ENCODE measurements at regions not wholly inside any gene's neighbourhood (a gene's known extent, or its start where the extent isn't known, plus 50 kb on each side); places are given as distances from the start of the nearest gene placed in this dataset.

DNA sequence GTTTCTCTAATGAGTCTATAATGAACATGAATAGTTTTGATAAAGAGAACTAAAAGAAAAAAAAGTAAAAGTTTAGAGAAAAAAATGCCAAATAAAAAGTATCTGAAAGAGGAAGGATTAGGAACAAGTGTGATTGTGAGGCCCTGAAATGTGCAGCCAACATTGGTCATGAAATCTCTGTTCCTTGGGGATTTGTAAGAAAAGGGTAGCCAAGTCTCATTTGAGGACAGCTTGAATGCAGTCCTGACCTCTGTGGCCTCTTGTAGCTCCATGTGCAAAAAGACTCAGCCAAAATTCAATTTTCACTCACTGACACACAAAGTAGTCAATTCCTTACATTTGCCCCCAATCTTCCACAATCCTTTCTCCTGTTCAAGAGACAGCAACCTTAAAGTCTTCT is 167.9 kb downstream of the KLF12 start:
- Histone ChIP-seq H3K27me3 (ENCODE audit: insufficient read depth, low read length) (no peaks in the 10 kb centered on the region), H3K4me1 (ENCODE audit: control insufficient read depth in 1 of 2, insufficient read depth in 2 of 2, low read length in 2 of 2) (no peaks in the 10 kb centered on the region), H3K9me3 (ENCODE audit: control insufficient read depth in 1 of 2, insufficient read depth in 1 of 2, low read depth in 1 of 2, low read length in 2 of 2) (no peaks in the 10 kb centered on the region), H3K9ac (ENCODE audit: low read length) (no peak overlapping the region), H3K9me2 (ENCODE audit: insufficient read depth) (no peaks in the 10 kb centered on the region), H3K4me3 (replicated peaks in 1 of 2; ENCODE audit: low read depth in 1 of 2, low read length in 2 of 2) (no peak overlapping the region), H3K36me3 (ENCODE audit: control insufficient read depth in 1 of 2, insufficient read depth in 2 of 2, low read length in 2 of 2) (no peaks in the 10 kb centered on the region), H4K20me1 (ENCODE audit: insufficient read depth) (no peaks in the 10 kb centered on the region), H3K27ac (ENCODE audit: low read depth, low read length) (no peak overlapping the region), H3K79me2 (ENCODE audit: insufficient read depth, low read length) (no peaks in the 10 kb centered on the region), H2AFZ (ENCODE audit: low read depth, low read length, poor library complexity, severe bottlenecking) (no peak overlapping the region), H3K4me2 (ENCODE audit: low read length) (no peak overlapping the region)
- TF ChIP-seq CBX3 (IDR thresholded peaks at IDR 0.05; ENCODE audit: low read depth) (no peak), TCF7L2 (IDR thresholded peaks at IDR 0.05; ENCODE audit: borderline replicate concordance, extremely low read depth, insufficient read depth, insufficient read length) (no peak), ZFX (IDR thresholded peaks at IDR 0.05) (no peak), POLR2A (IDR thresholded peaks at IDR 0.05; ENCODE audit: borderline replicate concordance, extremely low read depth, insufficient read depth, insufficient read length) (no peak), CTCF (IDR thresholded peaks at IDR 0.05 in 2 of 3, conservative IDR thresholded peaks at IDR 0.05 in 1 of 3; ENCODE audit: borderline replicate concordance in 1 of 3, insufficient read depth in 1 of 3, low read depth in 2 of 3, low read length in 2 of 3) (no peak), SIN3A (IDR thresholded peaks at IDR 0.05; ENCODE audit: low read depth) (no peak), CEBPB (IDR thresholded peaks at IDR 0.05; ENCODE audit: low read depth) (no peak), EZH2phosphoT487 (IDR thresholded peaks at IDR 0.05; ENCODE audit: borderline replicate concordance) (no peak), ZNF274 (IDR thresholded peaks at IDR 0.05; ENCODE audit: low read depth, low read length) (no peak), JUND (IDR thresholded peaks at IDR 0.05) (no peak), SRF (IDR thresholded peaks at IDR 0.05; ENCODE audit: low read depth) (no peak), EZH2 (IDR thresholded peaks at IDR 0.05) (no peak), SP1 (IDR thresholded peaks at IDR 0.05; ENCODE audit: low read depth) (no peak), REST (IDR thresholded peaks at IDR 0.05; ENCODE audit: low read depth) (no peak), EGR1 (IDR thresholded peaks at IDR 0.05; ENCODE audit: low read depth) (no peak), ELF1 (IDR thresholded peaks at IDR 0.05; ENCODE audit: borderline replicate concordance, low read depth) (no peak)
- TF ChIP-seq, protein P1, sequence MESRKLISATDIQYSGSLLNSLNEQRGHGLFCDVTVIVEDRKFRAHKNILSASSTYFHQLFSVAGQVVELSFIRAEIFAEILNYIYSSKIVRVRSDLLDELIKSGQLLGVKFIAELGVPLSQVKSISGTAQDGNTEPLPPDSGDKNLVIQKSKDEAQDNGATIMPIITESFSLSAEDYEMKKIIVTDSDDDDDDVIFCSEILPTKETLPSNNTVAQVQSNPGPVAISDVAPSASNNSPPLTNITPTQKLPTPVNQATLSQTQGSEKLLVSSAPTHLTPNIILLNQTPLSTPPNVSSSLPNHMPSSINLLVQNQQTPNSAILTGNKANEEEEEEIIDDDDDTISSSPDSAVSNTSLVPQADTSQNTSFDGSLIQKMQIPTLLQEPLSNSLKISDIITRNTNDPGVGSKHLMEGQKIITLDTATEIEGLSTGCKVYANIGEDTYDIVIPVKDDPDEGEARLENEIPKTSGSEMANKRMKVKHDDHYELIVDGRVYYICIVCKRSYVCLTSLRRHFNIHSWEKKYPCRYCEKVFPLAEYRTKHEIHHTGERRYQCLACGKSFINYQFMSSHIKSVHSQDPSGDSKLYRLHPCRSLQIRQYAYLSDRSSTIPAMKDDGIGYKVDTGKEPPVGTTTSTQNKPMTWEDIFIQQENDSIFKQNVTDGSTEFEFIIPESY (IDR thresholded peaks at IDR 0.05; ENCODE audit: extremely low read depth, insufficient replicate concordance, low read length), result no peak
- TF ChIP-seq, protein P2, sequence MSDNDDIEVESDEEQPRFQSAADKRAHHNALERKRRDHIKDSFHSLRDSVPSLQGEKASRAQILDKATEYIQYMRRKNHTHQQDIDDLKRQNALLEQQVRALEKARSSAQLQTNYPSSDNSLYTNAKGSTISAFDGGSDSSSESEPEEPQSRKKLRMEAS (IDR thresholded peaks at IDR 0.05), result no peak
- TF ChIP-seq, protein P3, sequence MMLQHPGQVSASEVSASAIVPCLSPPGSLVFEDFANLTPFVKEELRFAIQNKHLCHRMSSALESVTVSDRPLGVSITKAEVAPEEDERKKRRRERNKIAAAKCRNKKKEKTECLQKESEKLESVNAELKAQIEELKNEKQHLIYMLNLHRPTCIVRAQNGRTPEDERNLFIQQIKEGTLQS (IDR thresholded peaks at IDR 0.05), result no peak
- RAD21 ChIA-PET (ENCODE audit: low non-redundant PET in 1 of 2, low total read pairs in 2 of 2, uncharacterized antibody in 2 of 2, unreplicated experiment in 2 of 2), result no interaction called here
- POLR2A ChIA-PET, result no interaction called here
- CTCF ChIA-PET, result no interaction called here
- ATAC-seq (no peak), DNase-seq (ENCODE audit: low read depth, low spot score) (no peak)
- BruUV-seq (replicated peaks), result no TSS peak
- intact Hi-C loops (cut with micrococcal nuclease), result no loop called here

All from HCT116 (cell line).